Spleen (tissue), 7 donors: ENCODE measurements at regions not wholly inside any gene's neighbourhood (a gene's known extent, or its start where the extent isn't known, plus 50 kb on each side); places are given as distances from the start of the nearest gene placed in this dataset.

ENCODE experiments used
- POLR2AphosphoS5 ChIP-seq, 3 donors: sonication (generic); formaldehyde crosslinking; IDR thresholded peaks; one replicate each; pipeline ENCODE4 v1.5.1; 2017; ENCODE audit warnings: antibody characterized with exemption in 3 of 3
- TF ChIP-seq, protein P1 (sequence below), 11 experiments: fragments of 200-600 bp in 7 of 11; fragments of 450-650 bp in 4 of 11; sonication (generic) in 4 of 11; IDR thresholded peaks in 8 of 11; conservative IDR thresholded peaks in 3 of 11; 1 replicate in 7 of 11; 2 replicates in 4 of 11; pipeline versions ENCODE4 v1.4.0 to v1.8.0; 2016 to 2021; ENCODE audit warnings: antibody characterized with exemption in 11 of 11, inconsistent platforms in 4 of 11, mild to moderate bottlenecking in 1 of 11
- donor health status: DM: no; HTN: no; CAD: no; lungs with moderate emphysema.
- donor health status: DM: no; HTN: no; CAD: no.
- donor health status: DM: no; HTN: no; CAD: no.

DNA sequence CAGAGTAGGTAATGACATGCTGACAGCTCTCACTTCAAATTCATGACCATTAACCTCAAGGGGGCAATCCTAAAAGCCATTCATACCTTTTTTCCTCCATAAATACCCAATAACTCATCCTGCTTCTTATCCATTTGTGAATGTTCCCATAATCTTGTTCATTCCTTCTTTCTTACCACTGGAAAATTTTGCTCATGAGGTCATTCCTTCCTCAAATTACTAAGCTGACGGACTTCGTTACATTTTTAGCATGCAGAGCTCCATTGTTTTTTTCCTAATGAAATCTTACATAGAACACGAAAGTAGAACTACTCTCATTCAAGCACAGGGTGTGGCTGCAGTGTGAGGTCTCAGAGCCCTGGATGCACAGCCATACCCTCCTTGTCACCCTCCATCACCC, 276.5 kb upstream of the DPYD start:
- no peak for TF ChIP-seq POLR2AphosphoS5 (IDR thresholded peaks at IDR 0.05)
- TF ChIP-seq, protein P1, sequence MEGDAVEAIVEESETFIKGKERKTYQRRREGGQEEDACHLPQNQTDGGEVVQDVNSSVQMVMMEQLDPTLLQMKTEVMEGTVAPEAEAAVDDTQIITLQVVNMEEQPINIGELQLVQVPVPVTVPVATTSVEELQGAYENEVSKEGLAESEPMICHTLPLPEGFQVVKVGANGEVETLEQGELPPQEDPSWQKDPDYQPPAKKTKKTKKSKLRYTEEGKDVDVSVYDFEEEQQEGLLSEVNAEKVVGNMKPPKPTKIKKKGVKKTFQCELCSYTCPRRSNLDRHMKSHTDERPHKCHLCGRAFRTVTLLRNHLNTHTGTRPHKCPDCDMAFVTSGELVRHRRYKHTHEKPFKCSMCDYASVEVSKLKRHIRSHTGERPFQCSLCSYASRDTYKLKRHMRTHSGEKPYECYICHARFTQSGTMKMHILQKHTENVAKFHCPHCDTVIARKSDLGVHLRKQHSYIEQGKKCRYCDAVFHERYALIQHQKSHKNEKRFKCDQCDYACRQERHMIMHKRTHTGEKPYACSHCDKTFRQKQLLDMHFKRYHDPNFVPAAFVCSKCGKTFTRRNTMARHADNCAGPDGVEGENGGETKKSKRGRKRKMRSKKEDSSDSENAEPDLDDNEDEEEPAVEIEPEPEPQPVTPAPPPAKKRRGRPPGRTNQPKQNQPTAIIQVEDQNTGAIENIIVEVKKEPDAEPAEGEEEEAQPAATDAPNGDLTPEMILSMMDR (IDR thresholded peaks at IDR 0.05 in 8 of 11, conservative IDR thresholded peaks at IDR 0.05 in 3 of 11), result no peak
